ENCODE measurements at regions not wholly inside any gene's neighbourhood (a gene's known extent, or its start where the extent isn't known, plus 50 kb on each side); places are given as distances from the start of the nearest gene placed in this dataset.
A peak's percentile ranks its signal among the peaks of the same experiment; 100 is the strongest.

- TF ChIP-seq POLR2A (IDR thresholded peaks at IDR 0.05; ENCODE audit: low read depth, low read length) (no peak), TAF1 (IDR thresholded peaks at IDR 0.05; ENCODE audit: low read depth, low read length) (no peak), SPI1 (IDR thresholded peaks at IDR 0.05; ENCODE audit: low read depth, low read length) (no peak), PAX5 (IDR thresholded peaks at IDR 0.05; ENCODE audit: insufficient read depth, low read length, severe bottlenecking) (no peak), POU2F2 (IDR thresholded peaks at IDR 0.05; ENCODE audit: low read depth, low read length) (no peak), POLR2AphosphoS5 (IDR thresholded peaks at IDR 0.05; ENCODE audit: low read depth, low read length) (no peak)
- FAIRE-seq: peak; percentile 85
- DNase-seq (ENCODE audit: insufficient read length, low spot score): no peak
These were observed 63.7 kb upstream of the ULK4 start for GRCh38 chr3:42025370-42026138.

GRCh38 chr3:42024591-42025351, 62.9 kb upstream of the ULK4 start:
- DNase-seq (ENCODE audit: insufficient read length, low spot score) (no peak), FAIRE-seq (no peak)
- TF ChIP-seq POU2F2 (IDR thresholded peaks at IDR 0.05; ENCODE audit: low read depth, low read length) (no peak), POLR2AphosphoS5 (IDR thresholded peaks at IDR 0.05; ENCODE audit: low read depth, low read length) (no peak)

GRCh38 chr3:42023380-42023779, 61.5 kb upstream of the ULK4 start:
- TF ChIP-seq TAF1 (IDR thresholded peaks at IDR 0.05; ENCODE audit: low read depth, low read length): no peak
- no peak for TF ChIP-seq POLR2A (IDR thresholded peaks at IDR 0.05; ENCODE audit: low read depth, low read length)
- TF ChIP-seq POLR2AphosphoS5 (IDR thresholded peaks at IDR 0.05; ENCODE audit: low read depth, low read length): no peak
- TF ChIP-seq POU2F2 (IDR thresholded peaks at IDR 0.05; ENCODE audit: low read depth, low read length): no peak
- no peak for TF ChIP-seq SPI1 (IDR thresholded peaks at IDR 0.05; ENCODE audit: low read depth, low read length)
- TF ChIP-seq PAX5 (IDR thresholded peaks at IDR 0.05; ENCODE audit: insufficient read depth, low read length, severe bottlenecking): no peak
- FAIRE-seq: no peak
- DNase-seq (ENCODE audit: insufficient read length, low spot score): no peak

GRCh38 chr3:42022355-42022754, 60.5 kb upstream of the ULK4 start:
- FAIRE-seq (no peak), DNase-seq (ENCODE audit: insufficient read length, low spot score) (no peak)
- no peak for TF ChIP-seq POU2F2 (IDR thresholded peaks at IDR 0.05; ENCODE audit: low read depth, low read length)

- DNase-seq (ENCODE audit: insufficient read length, low spot score) (no peak), FAIRE-seq (no peak)
- TF ChIP-seq PAX5 (IDR thresholded peaks at IDR 0.05; ENCODE audit: insufficient read depth, low read length, severe bottlenecking): no peak
- no peak for TF ChIP-seq SPI1 (IDR thresholded peaks at IDR 0.05; ENCODE audit: low read depth, low read length)
- no peak for TF ChIP-seq POU2F2 (IDR thresholded peaks at IDR 0.05; ENCODE audit: low read depth, low read length)
These were observed 58.9 kb upstream of the ULK4 start for GRCh38 chr3:42020684-42021307.

GRCh38 chr3:42019953-42020260, 58.0 kb upstream of the ULK4 start:
- FAIRE-seq: no peak
- DNase-seq (ENCODE audit: insufficient read length, low spot score): no peak
- no peak for TF ChIP-seq POLR2AphosphoS5 (IDR thresholded peaks at IDR 0.05; ENCODE audit: low read depth, low read length)
- TF ChIP-seq POU2F2 (IDR thresholded peaks at IDR 0.05; ENCODE audit: low read depth, low read length): no peak
- TF ChIP-seq POLR2A (IDR thresholded peaks at IDR 0.05; ENCODE audit: low read depth, low read length): no peak
- TF ChIP-seq PAX5 (IDR thresholded peaks at IDR 0.05; ENCODE audit: insufficient read depth, low read length, severe bottlenecking): no peak
- no peak for TF ChIP-seq TAF1 (IDR thresholded peaks at IDR 0.05; ENCODE audit: low read depth, low read length)
- TF ChIP-seq SPI1 (IDR thresholded peaks at IDR 0.05; ENCODE audit: low read depth, low read length): no peak

- no peak for DNase-seq (ENCODE audit: insufficient read length, low spot score)
- no peak for TF ChIP-seq POLR2AphosphoS5 (IDR thresholded peaks at IDR 0.05; ENCODE audit: low read depth, low read length)
- no peak for TF ChIP-seq POU2F2 (IDR thresholded peaks at IDR 0.05; ENCODE audit: low read depth, low read length)
- TF ChIP-seq SPI1 (IDR thresholded peaks at IDR 0.05; ENCODE audit: low read depth, low read length): no peak
- no peak for TF ChIP-seq POLR2A (IDR thresholded peaks at IDR 0.05; ENCODE audit: low read depth, low read length)
- no peak for TF ChIP-seq PAX5 (IDR thresholded peaks at IDR 0.05; ENCODE audit: insufficient read depth, low read length, severe bottlenecking)
- no peak for TF ChIP-seq TAF1 (IDR thresholded peaks at IDR 0.05; ENCODE audit: low read depth, low read length)
- no peak for FAIRE-seq
These were observed 57.4 kb upstream of the ULK4 start for GRCh38 chr3:42019144-42019952.

GRCh38 chr3:42014921-42015533, 53.1 kb upstream of the ULK4 start:
- TF ChIP-seq POU2F2 (IDR thresholded peaks at IDR 0.05; ENCODE audit: low read depth, low read length): no peak
- TF ChIP-seq TAF1 (IDR thresholded peaks at IDR 0.05; ENCODE audit: low read depth, low read length): no peak
- TF ChIP-seq POLR2A (IDR thresholded peaks at IDR 0.05; ENCODE audit: low read depth, low read length): no peak
- TF ChIP-seq POLR2AphosphoS5 (IDR thresholded peaks at IDR 0.05; ENCODE audit: low read depth, low read length): no peak
- no peak for TF ChIP-seq SPI1 (IDR thresholded peaks at IDR 0.05; ENCODE audit: low read depth, low read length)
- TF ChIP-seq PAX5 (IDR thresholded peaks at IDR 0.05; ENCODE audit: insufficient read depth, low read length, severe bottlenecking): no peak
- peak; percentile 58 for FAIRE-seq
- no peak for DNase-seq (ENCODE audit: insufficient read length, low spot score)

GRCh38 chr3:42014458-42014920, 52.6 kb upstream of the ULK4 start:
- no peak for DNase-seq (ENCODE audit: insufficient read length, low spot score)
- TF ChIP-seq PAX5 (IDR thresholded peaks at IDR 0.05; ENCODE audit: insufficient read depth, low read length, severe bottlenecking) (no peak), POU2F2 (IDR thresholded peaks at IDR 0.05; ENCODE audit: low read depth, low read length) (no peak), SPI1 (IDR thresholded peaks at IDR 0.05; ENCODE audit: low read depth, low read length) (no peak), POLR2A (IDR thresholded peaks at IDR 0.05; ENCODE audit: low read depth, low read length) (no peak), TAF1 (IDR thresholded peaks at IDR 0.05; ENCODE audit: low read depth, low read length) (no peak), POLR2AphosphoS5 (IDR thresholded peaks at IDR 0.05; ENCODE audit: low read depth, low read length) (no peak)
- no peak for FAIRE-seq

Data from GM12891 (cell line).